Left renal pelvis (tissue), 4 donors: ENCODE measurements at regions not wholly inside any gene's neighbourhood (a gene's known extent, or its start where the extent isn't known, plus 50 kb on each side); places are given as distances from the start of the nearest gene placed in this dataset.
"Not testable (repeated sequence)": the region's sequence is repeated elsewhere in the genome, so short reads cannot be mapped to it uniquely, and the experiment has no call there.

Source experiments
- DNase-seq, 4 donors: peaks; one replicate each; pipeline ENCODE4 v3.0.0-alpha.2; 2013; ENCODE audit warnings: low read depth in 4 of 4, low spot score in 3 of 4

DNA sequence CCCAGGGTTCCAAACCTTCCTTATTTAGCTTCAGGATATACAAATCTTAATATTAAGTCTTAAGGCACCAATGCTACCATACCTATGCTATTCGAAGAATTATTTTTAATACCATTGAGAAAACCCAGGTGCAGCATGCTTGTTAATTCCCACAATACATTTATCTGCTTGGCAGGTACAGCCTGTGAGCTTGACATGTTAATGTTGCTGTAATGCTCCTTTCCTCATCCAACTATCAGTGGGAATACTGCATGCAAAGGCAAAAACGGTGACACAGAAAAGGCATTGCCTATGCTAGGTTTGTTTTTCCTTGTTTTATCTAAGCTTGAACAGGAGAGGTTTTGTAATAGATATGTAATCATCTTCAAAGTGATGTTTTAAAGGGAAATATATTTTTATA is 135.7 kb upstream of the COX7C start:
- no peak for DNase-seq

GRCh38 chr5:86493777-86494176 is 124.0 kb upstream of the COX7C start:
- no peak for DNase-seq

GRCh38 chr5:86500947-86501346 is 116.8 kb upstream of the COX7C start:
- no peak for DNase-seq

GRCh38 chr5:86507574-86507973 is 110.2 kb upstream of the COX7C start:
- DNase-seq = no peak

- DNase-seq = not testable (repeated sequence)
Observed at GRCh38 chr5:86510330-86510915, 107.3 kb upstream of the COX7C start.

DNA sequence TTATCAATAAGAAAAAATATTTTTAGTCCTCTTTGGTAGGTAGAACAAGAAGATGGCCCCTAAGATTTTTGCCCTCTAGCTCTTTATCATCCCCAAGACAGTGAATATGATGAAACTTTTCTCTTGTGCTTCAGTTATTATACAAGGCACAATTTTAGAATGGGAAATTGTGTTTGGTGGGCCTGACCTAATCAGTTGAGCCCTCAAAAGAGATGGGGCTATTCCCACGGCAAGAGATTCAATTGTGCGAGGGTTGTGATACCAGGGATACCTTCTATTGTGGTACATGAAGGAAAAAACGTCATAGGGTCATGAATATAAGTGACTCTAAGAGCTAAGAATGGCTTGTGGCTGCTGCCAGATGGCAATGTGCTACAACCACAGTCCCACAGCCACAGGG is 94.0 kb upstream of the COX7C start:
- no peak for DNase-seq

- DNase-seq = no peak
Observed at GRCh38 chr5:86525622-86526021, 92.1 kb upstream of the COX7C start.

GRCh38 chr5:86526811-86527348 is 90.9 kb upstream of the COX7C start:
- no peak for DNase-seq

GRCh38 chr5:86532429-86532828 is 85.3 kb upstream of the COX7C start:
- no peak for DNase-seq

GRCh38 chr5:86536396-86536795 is 81.3 kb upstream of the COX7C start:
- no peak for DNase-seq

- no peak for DNase-seq
Observed at GRCh38 chr5:86542532-86542931, 75.2 kb upstream of the COX7C start.

DNA sequence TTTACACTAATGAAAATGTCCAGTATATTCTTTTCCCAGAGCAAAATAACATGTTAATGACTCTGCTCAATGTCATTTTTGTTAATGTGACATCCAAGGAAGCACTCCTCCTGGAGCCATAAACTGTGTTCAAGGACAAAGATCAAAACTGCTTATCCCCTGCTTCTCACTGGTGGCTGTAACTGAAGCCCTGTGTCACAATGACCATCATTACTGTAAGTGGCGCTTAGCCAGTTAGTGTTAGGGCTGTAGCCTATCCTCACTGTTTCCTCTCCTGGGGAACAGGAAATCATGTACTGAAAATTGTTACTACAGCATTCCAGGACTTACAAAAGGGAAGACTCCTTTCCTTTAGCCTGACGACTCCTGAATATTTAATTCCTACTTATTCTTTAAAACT is 71.7 kb upstream of the COX7C start:
- no peak for DNase-seq

DNA sequence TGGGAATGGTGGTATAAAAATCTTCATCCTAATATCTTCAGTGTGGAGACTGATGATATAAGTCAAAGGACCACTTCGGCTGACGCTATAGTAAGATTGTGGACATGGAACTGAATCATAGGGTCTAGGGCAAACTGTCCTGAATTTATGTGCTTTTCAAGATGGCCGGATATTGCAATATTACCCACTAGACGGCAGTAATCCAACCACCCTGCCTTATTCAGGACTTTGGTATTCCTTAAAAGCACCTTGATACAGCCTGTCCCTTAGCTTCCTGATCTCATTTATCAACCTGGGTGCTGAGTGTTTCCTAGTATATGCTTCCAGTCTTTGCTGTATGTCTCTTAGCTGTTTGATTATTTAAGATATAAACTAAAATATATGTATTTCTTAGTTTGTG is 71.2 kb upstream of the COX7C start:
- DNase-seq = no peak

- DNase-seq = no peak
Observed at GRCh38 chr5:86554638-86555037, 63.1 kb upstream of the COX7C start.

DNA sequence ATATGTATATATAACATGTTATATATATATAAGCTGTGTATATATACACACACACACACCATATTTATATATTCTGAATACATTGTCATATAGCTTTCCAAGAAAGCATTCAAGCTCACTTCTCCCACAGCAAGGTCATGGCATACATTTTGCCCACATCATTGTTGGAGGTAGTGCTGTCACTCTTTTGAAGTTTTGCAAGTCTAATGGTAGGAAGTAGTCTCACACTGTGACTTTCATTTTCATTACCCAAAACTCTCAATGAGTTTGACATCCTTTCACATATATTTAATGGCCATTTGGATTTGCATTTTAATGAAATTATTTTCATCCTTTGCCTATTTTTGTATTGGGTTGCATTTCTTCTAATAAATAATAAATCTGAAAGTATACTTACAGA is 59.8 kb upstream of the COX7C start:
- DNase-seq = no peak

GRCh38 chr5:86565197-86565789 is 52.4 kb upstream of the COX7C start:
- no peak for DNase-seq

- DNase-seq = not testable (repeated sequence)
Observed at GRCh38 chr5:86566030-86566429, 51.7 kb upstream of the COX7C start.
